Activated naive CD8-positive, alpha-beta T cell treated with anti-CD3 and anti-CD28 coated beads for 36 hours (primary cell): ENCODE measurements at regions not wholly inside any gene's neighbourhood (a gene's known extent, or its start where the extent isn't known, plus 50 kb on each side); places are given as distances from the start of the nearest gene placed in this dataset.

Experiments
- DNase-seq: peaks from one replicate; pipeline ENCODE4 v3.0.0; 2021
- H3K27ac Mint-ChIP-seq: one replicate; pipeline ENCODE4 v1.8.0; 2022; ENCODE audit warnings: mild to moderate bottlenecking, moderate library complexity, mixed read lengths
- H3K27me3 Mint-ChIP-seq: one replicate; pipeline ENCODE4 v1.8.0; 2022; ENCODE audit warnings: mild to moderate bottlenecking, mixed read lengths
- H3K36me3 Mint-ChIP-seq: one replicate; pipeline ENCODE4 v1.8.0; 2021; ENCODE audit warnings: mild to moderate bottlenecking, mixed read lengths
- H3K4me1 Mint-ChIP-seq: one replicate; pipeline ENCODE4 v1.8.0; 2021; ENCODE audit warnings: mixed read lengths
- H3K4me3 Mint-ChIP-seq: one replicate; pipeline ENCODE4 v1.8.0; 2022; ENCODE audit warnings: mild to moderate bottlenecking, moderate library complexity, mixed read lengths
- H3K9me3 Mint-ChIP-seq: one replicate; pipeline ENCODE4 v1.8.0; 2022; ENCODE audit warnings: mixed read lengths

GRCh38 chr16:72309001-72309400 lies 137.0 kb upstream of the PMFBP1 start:
- H3K4me3 Mint-ChIP-seq = no peak overlapping the region
- peaks cover 20% of the 10 kb centered on the region for H3K9me3 Mint-ChIP-seq
- no peaks in the 10 kb centered on the region for H3K27me3 Mint-ChIP-seq
- H3K27ac Mint-ChIP-seq = no peak overlapping the region
- no peaks in the 10 kb centered on the region for H3K4me1 Mint-ChIP-seq
- peaks cover 11% of the 10 kb centered on the region for H3K36me3 Mint-ChIP-seq
- DNase-seq = no peak

GRCh38 chr16:72308396-72308795 lies 136.4 kb upstream of the PMFBP1 start:
- Mint-ChIP-seq H3K27me3 (no peaks in the 10 kb centered on the region), H3K27ac (no peak overlapping the region), H3K36me3 (peaks cover 11% of the 10 kb centered on the region), H3K4me1 (no peaks in the 10 kb centered on the region), H3K4me3 (no peak overlapping the region), H3K9me3 (peaks cover 24% of the 10 kb centered on the region)
- DNase-seq = no peak

GRCh38 chr16:72302332-72302731 lies 130.4 kb upstream of the PMFBP1 start:
- Mint-ChIP-seq H3K27me3 (no peaks in the 10 kb centered on the region), H3K4me1 (no peaks in the 10 kb centered on the region), H3K36me3 (peaks cover 13% of the 10 kb centered on the region), H3K4me3 (no peak overlapping the region), H3K9me3 (peaks cover 12% of the 10 kb centered on the region), H3K27ac (no peak overlapping the region)
- DNase-seq = no peak

GRCh38 chr16:72301523-72302236 lies 129.7 kb upstream of the PMFBP1 start:
- H3K27me3 Mint-ChIP-seq = no peaks in the 10 kb centered on the region
- no peaks in the 10 kb centered on the region for H3K4me1 Mint-ChIP-seq

GRCh38 chr16:72300892-72301291 lies 128.9 kb upstream of the PMFBP1 start:
- Mint-ChIP-seq H3K4me1 (no peaks in the 10 kb centered on the region), H3K36me3 (peaks cover 4% of the 10 kb centered on the region), H3K27ac (no peak overlapping the region), H3K27me3 (no peaks in the 10 kb centered on the region), H3K4me3 (no peak overlapping the region), H3K9me3 (peaks cover 8% of the 10 kb centered on the region)
- no peak for DNase-seq

More at GRCh38 chr16:72301523-72302236, 129.7 kb upstream of the PMFBP1 start:
- H3K27ac Mint-ChIP-seq = no peak overlapping the region
- H3K36me3 Mint-ChIP-seq = peaks cover 8% of the 10 kb centered on the region
- DNase-seq = no peak
- H3K9me3 Mint-ChIP-seq = peaks cover 12% of the 10 kb centered on the region
- H3K4me3 Mint-ChIP-seq = no peak overlapping the region

GRCh38 chr16:72299684-72300243 lies 127.8 kb upstream of the PMFBP1 start:
- H3K36me3 Mint-ChIP-seq = peaks cover 2% of the 10 kb centered on the region
- H3K4me1 Mint-ChIP-seq = no peaks in the 10 kb centered on the region
- H3K4me3 Mint-ChIP-seq = no peak overlapping the region
- H3K9me3 Mint-ChIP-seq = peaks cover 6% of the 10 kb centered on the region
- DNase-seq = no peak
- H3K27ac Mint-ChIP-seq = no peak overlapping the region
- no peaks in the 10 kb centered on the region for H3K27me3 Mint-ChIP-seq

- no peak for DNase-seq
- H3K27me3 Mint-ChIP-seq = no peaks in the 10 kb centered on the region
- no peaks in the 10 kb centered on the region for H3K4me1 Mint-ChIP-seq
- H3K27ac Mint-ChIP-seq = no peak overlapping the region
- peaks cover 3% of the 10 kb centered on the region for H3K9me3 Mint-ChIP-seq
- H3K36me3 Mint-ChIP-seq = peaks cover 2% of the 10 kb centered on the region
- no peak overlapping the region for H3K4me3 Mint-ChIP-seq
Observed at GRCh38 chr16:72298961-72299360, 127.0 kb upstream of the PMFBP1 start.

- DNase-seq = no peak
- Mint-ChIP-seq H3K4me3 (no peak overlapping the region), H3K4me1 (no peaks in the 10 kb centered on the region), H3K9me3 (no peaks in the 10 kb centered on the region), H3K27ac (no peak overlapping the region), H3K36me3 (no peaks in the 10 kb centered on the region), H3K27me3 (no peaks in the 10 kb centered on the region)
Observed at GRCh38 chr16:72295914-72296313, 124.0 kb upstream of the PMFBP1 start.

GRCh38 chr16:72291531-72291981 lies 119.6 kb upstream of the PMFBP1 start:
- DNase-seq = no peak
- no peaks in the 10 kb centered on the region for H3K9me3 Mint-ChIP-seq
- H3K4me3 Mint-ChIP-seq = no peak overlapping the region
- H3K27ac Mint-ChIP-seq = no peak overlapping the region
- no peaks in the 10 kb centered on the region for H3K27me3 Mint-ChIP-seq
- no peaks in the 10 kb centered on the region for H3K36me3 Mint-ChIP-seq
- no peaks in the 10 kb centered on the region for H3K4me1 Mint-ChIP-seq

GRCh38 chr16:72291121-72291520 lies 119.2 kb upstream of the PMFBP1 start:
- Mint-ChIP-seq H3K27ac (no peak overlapping the region), H3K36me3 (no peaks in the 10 kb centered on the region), H3K9me3 (no peaks in the 10 kb centered on the region), H3K4me1 (no peaks in the 10 kb centered on the region), H3K4me3 (no peak overlapping the region), H3K27me3 (no peaks in the 10 kb centered on the region)
- no peak for DNase-seq

GRCh38 chr16:72287649-72288048 lies 115.7 kb upstream of the PMFBP1 start:
- H3K27me3 Mint-ChIP-seq = no peaks in the 10 kb centered on the region
- H3K36me3 Mint-ChIP-seq = no peaks in the 10 kb centered on the region
- H3K4me3 Mint-ChIP-seq = no peak overlapping the region
- DNase-seq = no peak
- no peaks in the 10 kb centered on the region for H3K4me1 Mint-ChIP-seq
- H3K27ac Mint-ChIP-seq = no peak overlapping the region
- no peaks in the 10 kb centered on the region for H3K9me3 Mint-ChIP-seq

GRCh38 chr16:72286936-72287620 lies 115.1 kb upstream of the PMFBP1 start:
- no peak overlapping the region for H3K4me3 Mint-ChIP-seq
- H3K36me3 Mint-ChIP-seq = no peaks in the 10 kb centered on the region
- no peaks in the 10 kb centered on the region for H3K9me3 Mint-ChIP-seq
- H3K4me1 Mint-ChIP-seq = no peaks in the 10 kb centered on the region
- H3K27me3 Mint-ChIP-seq = no peaks in the 10 kb centered on the region
- H3K27ac Mint-ChIP-seq = no peak overlapping the region
- no peak for DNase-seq

GRCh38 chr16:72285728-72286127 lies 113.8 kb upstream of the PMFBP1 start:
- Mint-ChIP-seq H3K27me3 (no peaks in the 10 kb centered on the region), H3K4me3 (no peak overlapping the region), H3K4me1 (no peaks in the 10 kb centered on the region), H3K36me3 (no peaks in the 10 kb centered on the region), H3K9me3 (no peaks in the 10 kb centered on the region), H3K27ac (no peak overlapping the region)
- no peak for DNase-seq

- Mint-ChIP-seq H3K4me1 (no peaks in the 10 kb centered on the region), H3K36me3 (no peaks in the 10 kb centered on the region), H3K27ac (no peak overlapping the region), H3K27me3 (no peaks in the 10 kb centered on the region), H3K9me3 (no peaks in the 10 kb centered on the region), H3K4me3 (no peak overlapping the region)
- no peak for DNase-seq
Observed at GRCh38 chr16:72285324-72285723, 113.4 kb upstream of the PMFBP1 start.

- H3K27ac Mint-ChIP-seq = no peak overlapping the region
- no peak for DNase-seq
- H3K4me3 Mint-ChIP-seq = no peak overlapping the region
- H3K36me3 Mint-ChIP-seq = no peaks in the 10 kb centered on the region
- H3K9me3 Mint-ChIP-seq = no peaks in the 10 kb centered on the region
- H3K4me1 Mint-ChIP-seq = no peaks in the 10 kb centered on the region
- H3K27me3 Mint-ChIP-seq = no peaks in the 10 kb centered on the region
Observed at GRCh38 chr16:72284042-72284789, 112.3 kb upstream of the PMFBP1 start.
